ENCODE measurements at regions not wholly inside any gene's neighbourhood (a gene's known extent, or its start where the extent isn't known, plus 50 kb on each side); places are given as distances from the start of the nearest gene placed in this dataset.

- no peaks in the 10 kb centered on the region for H3K4me1 Mint-ChIP-seq
- H2BK15ac ChIP-seq (ENCODE audit: low read depth, low read length) = no peak overlapping the region
- no peak overlapping the region for H3K18ac ChIP-seq (ENCODE audit: insufficient read length, low read depth, low read length)
- H2AFZ ChIP-seq (ENCODE audit: low read length) = no peak overlapping the region
- H4K8ac ChIP-seq (replicated peaks; ENCODE audit: insufficient read length, low read depth, low read length) = no peak overlapping the region
- no peaks in the 10 kb centered on the region for H3K4me1 ChIP-seq (ENCODE audit: insufficient read depth, low read length)
- no peak overlapping the region for H3K23ac ChIP-seq (ENCODE audit: insufficient read length, low read depth, low read length)
- no peak overlapping the region for H4K5ac ChIP-seq (ENCODE audit: insufficient read length, low read depth, low read length)
- H3T11ph ChIP-seq (ENCODE audit: low read length) = no peak overlapping the region
- no peak overlapping the region for H3K56ac ChIP-seq (ENCODE audit: insufficient read length, low read depth, low read length)
- no peak overlapping the region for H3K4ac ChIP-seq (ENCODE audit: low read depth, low read length)
- no peak overlapping the region for H3K9ac ChIP-seq (ENCODE audit: extremely low read depth, insufficient read length, low read length)
- no peaks in the 10 kb centered on the region for H3K27me3 ChIP-seq (ENCODE audit: insufficient read depth, low read length)
- H3K27ac ChIP-seq (ENCODE audit: insufficient read length, low read depth, low read length) = no peak overlapping the region
- H3K79me2 ChIP-seq (ENCODE audit: insufficient read depth, low read length) = no peaks in the 10 kb centered on the region
- H2BK120ac ChIP-seq (ENCODE audit: low read depth, low read length, poor library complexity, severe bottlenecking) = no peak overlapping the region
- H2BK20ac ChIP-seq (ENCODE audit: low read depth, low read length, poor library complexity, severe bottlenecking) = no peak overlapping the region
- DNase-seq = no peak
- no peaks in the 10 kb centered on the region for H3K79me1 ChIP-seq (ENCODE audit: insufficient read depth, low read depth, low read length, poor library complexity, severe bottlenecking)
- WGBS (ENCODE audit: extremely low coverage, insufficient read length, low lambda C conversion rate) = no CpG with 5 or more reads among the region's 3 CpGs
- H3K4me3 Mint-ChIP-seq = no peak overlapping the region
- no peaks in the 10 kb centered on the region; the same call in 1 of the 2 replicates for H3K27me3 Mint-ChIP-seq (ENCODE audit: low read depth)
- H3K9me3 ChIP-seq (ENCODE audit: control insufficient read depth, low read depth, low read length) = no peaks in the 10 kb centered on the region
- no peak overlapping the region for H3K27ac Mint-ChIP-seq
- TF ChIP-seq CTCF (conservative IDR thresholded peaks at IDR 0.05) = no peak
- no peak overlapping the region for H3K4me2 ChIP-seq (ENCODE audit: insufficient read depth, insufficient read length, low read length)
- no peak overlapping the region for H2BK5ac ChIP-seq (ENCODE audit: insufficient read length, low read length)
- H3K9me3 Mint-ChIP-seq = no peaks in the 10 kb centered on the region; a peak in 1 of 5 replicates
- H2BK12ac ChIP-seq (ENCODE audit: insufficient read length, low read depth, low read length) = no peak overlapping the region
- no peaks in the 10 kb centered on the region for H3K23me2 ChIP-seq (ENCODE audit: insufficient read length, low read depth, low read length, poor library complexity, severe bottlenecking)
- H3K14ac ChIP-seq (ENCODE audit: insufficient read depth, low read length) = no peak overlapping the region
- H4K91ac ChIP-seq (ENCODE audit: insufficient read length, low read depth, low read length) = no peak overlapping the region
- H2AK5ac ChIP-seq (ENCODE audit: insufficient read length, low read length) = no peak overlapping the region
- no peaks in the 10 kb centered on the region for H4K20me1 ChIP-seq (ENCODE audit: control insufficient read depth, insufficient read depth, insufficient read length)
- no peaks in the 10 kb centered on the region for H3K36me3 Mint-ChIP-seq (ENCODE audit: insufficient read depth in 1 of 3, low read depth in 3 of 3)
Measured at GRCh38 chr4:10226756-10227155, 110.2 kb upstream of the WDR1 start.
